H7 (cell line): ENCODE measurements at regions not wholly inside any gene's neighbourhood (a gene's known extent, or its start where the extent isn't known, plus 50 kb on each side); places are given as distances from the start of the nearest gene placed in this dataset.
"Not testable (repeated sequence)": the region's sequence is repeated elsewhere in the genome, so short reads cannot be mapped to it uniquely, and the experiment has no call there.

Source experiments
- DNase-seq: peaks from one replicate; pipeline ENCODE4 v3.0.0; 2012
- H3K27me3 ChIP-seq: 2 replicates; pipeline ENCODE4 v1.6.0; 2011; ENCODE audit warnings: mild to moderate bottlenecking, low read length; ENCODE audit not compliant: control insufficient read depth, insufficient read depth
- H3K36me3 ChIP-seq: replicated peaks from 2 replicates; pipeline ENCODE4 v1.5.1; 2011; ENCODE audit warnings: low read length; ENCODE audit not compliant: control insufficient read depth, insufficient read depth
- H3K4me3 ChIP-seq: 2 replicates; pipeline ENCODE4 v1.5.1; 2011; ENCODE audit warnings: low read depth, mild to moderate bottlenecking, control low read depth, low read length, moderate library complexity; ENCODE audit not compliant: insufficient read depth

DNA sequence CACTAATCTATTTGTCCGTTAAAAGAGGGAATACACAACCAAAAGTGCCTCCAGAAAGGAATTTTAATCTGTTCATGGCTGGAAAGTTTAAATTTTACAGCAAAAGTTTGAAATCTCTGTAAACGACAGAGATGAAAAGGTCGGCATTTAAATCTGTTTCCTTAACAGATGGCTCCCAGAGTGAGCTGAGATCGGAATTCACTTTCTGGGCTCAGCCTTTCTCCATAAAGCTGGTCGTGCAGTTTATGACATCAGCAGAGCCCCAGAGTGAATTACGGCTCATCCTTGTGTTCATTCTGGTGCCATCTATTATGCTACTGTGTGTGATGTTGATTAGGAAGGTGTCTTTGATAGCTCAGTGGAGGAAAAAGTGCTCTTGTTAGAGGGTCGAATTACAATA lies 117.6 kb upstream of the ZFP64 start:
- DNase-seq, result no peak
- H3K4me3 ChIP-seq, result no peak overlapping the region
- H3K27me3 ChIP-seq, result peaks cover 5% of the 10 kb centered on the region
- H3K36me3 ChIP-seq, result no peaks in the 10 kb centered on the region

DNA sequence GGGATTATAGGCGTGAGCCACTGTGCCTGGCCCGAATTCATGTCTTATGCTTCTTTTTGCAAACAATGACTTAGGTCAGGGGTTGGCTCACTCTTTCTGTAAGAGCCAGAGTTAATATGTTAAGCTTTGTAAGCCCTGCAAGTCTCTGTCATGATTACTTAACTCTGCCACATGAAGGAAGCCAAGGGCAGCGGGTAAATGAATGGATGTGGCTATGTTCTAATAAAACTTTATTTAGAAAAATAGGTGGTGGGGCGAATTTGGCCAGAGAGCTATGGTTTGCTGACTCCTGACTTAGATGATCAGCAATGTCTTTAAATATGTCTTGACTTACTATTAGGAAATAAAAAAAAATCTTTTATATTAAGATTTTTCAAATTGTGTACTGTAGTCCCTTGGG lies 114.9 kb upstream of the ZFP64 start:
- no peak overlapping the region for H3K4me3 ChIP-seq
- DNase-seq, result no peak
- H3K36me3 ChIP-seq, result no peaks in the 10 kb centered on the region
- H3K27me3 ChIP-seq, result peaks cover 5% of the 10 kb centered on the region

DNA sequence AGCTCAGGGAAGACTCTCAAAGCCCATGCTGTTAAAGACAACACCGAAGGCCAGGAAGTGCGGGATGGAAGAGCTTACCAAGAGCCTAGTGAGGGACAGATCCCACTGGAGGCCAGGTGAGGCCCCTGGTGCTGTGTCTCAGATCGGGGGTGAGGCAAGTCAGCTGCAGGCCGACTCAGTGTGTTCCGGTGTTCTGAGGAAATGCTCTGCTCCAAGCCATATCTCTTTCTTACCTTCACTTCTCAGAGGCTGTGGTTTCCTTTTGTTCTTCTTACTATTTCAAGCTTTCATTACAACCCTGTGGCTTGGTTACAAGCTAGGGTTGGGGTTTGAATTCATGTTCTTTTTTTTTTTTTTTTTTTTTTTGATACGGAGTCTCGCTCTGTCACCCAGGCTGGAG lies 114.3 kb upstream of the ZFP64 start:
- DNase-seq, result no peak
- no peaks in the 10 kb centered on the region for H3K36me3 ChIP-seq
- H3K27me3 ChIP-seq, result peaks cover 3% of the 10 kb centered on the region
- no peak overlapping the region for H3K4me3 ChIP-seq

DNA sequence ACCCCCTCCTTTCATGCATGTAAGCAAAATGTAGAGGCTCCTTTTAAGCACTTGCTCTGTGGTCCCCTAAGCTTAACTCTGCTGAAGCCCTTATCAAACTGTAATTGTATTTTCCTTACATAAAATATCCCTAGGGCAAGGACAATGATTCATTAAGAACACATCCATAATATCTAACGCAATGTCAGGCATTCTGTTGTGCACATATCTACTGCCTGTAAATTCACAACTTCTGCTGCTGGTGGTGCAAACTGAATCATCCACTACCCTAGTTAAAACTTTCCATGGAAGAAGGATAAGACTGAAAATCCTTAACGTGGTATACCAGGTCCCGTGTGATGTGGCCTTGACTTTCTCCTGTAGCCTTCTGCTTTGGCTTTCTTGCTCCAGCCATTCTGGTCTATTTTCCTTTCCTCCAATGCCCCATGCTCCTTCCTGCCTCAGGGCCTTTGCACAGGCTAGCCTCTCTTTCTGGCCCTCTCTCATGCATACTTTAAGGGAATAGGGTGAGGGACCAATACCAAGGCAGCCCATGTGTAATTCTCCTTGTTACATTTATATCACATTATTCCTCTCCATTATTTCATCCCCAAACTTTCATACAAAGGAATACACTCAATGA lies 113.6 kb upstream of the ZFP64 start:
- Histone ChIP-seq H3K36me3 (no peaks in the 10 kb centered on the region), H3K27me3 (no peaks in the 10 kb centered on the region), H3K4me3 (no peak overlapping the region)
- no peak for DNase-seq

DNA sequence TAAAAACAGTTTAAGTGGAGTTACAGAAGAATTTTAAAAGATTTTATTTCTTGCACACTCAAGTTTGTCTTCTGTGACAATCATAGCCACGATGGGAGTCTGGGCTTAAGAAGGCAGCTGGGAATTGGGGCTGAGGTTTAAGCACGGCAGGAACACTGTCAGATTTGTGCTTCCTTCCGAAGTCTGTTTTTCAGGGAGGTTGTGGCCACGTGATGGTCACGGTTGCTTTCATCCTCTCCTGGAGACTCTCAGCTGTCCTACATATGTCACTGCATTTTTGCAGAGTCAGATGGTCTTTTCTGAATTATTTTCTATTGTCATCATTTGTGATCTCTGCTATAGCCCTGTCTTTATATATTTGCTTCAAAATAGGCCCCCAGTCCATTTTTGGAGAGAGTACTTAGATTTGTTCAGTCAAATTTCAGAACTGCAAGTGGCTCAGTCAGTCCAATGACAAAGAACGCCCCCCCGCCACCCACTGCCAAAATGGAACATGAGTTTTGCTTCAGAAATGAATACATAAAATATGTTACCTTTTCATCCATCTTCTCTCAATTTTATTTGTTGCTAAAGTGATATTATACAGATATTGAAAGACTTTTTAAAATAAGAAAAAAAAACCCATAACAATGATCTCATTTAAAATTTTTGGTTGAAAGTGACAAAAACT lies 111.8 kb upstream of the ZFP64 start:
- no peaks in the 10 kb centered on the region for H3K27me3 ChIP-seq
- H3K4me3 ChIP-seq, result no peak overlapping the region
- H3K36me3 ChIP-seq, result no peaks in the 10 kb centered on the region
- no peak for DNase-seq

DNA sequence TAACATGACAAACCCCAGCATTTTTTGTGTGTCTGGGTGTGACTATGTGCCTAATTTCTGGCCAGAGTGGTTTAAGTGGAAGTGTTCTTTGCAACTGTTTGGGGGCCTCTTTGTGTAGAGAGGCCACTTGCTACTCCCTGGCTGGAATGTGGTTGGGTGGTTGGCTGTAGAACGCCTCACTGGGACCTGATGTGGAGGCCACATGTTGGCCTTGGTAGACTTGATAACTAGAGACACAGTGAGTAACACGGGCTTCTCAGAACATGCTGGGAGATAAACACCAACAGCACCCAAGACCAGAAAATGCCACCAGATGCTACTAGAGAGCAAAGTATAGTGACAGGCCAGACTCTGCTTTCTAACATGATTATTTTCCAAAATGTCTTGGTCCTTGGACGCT lies 111.2 kb upstream of the ZFP64 start:
- H3K27me3 ChIP-seq, result no peaks in the 10 kb centered on the region
- DNase-seq, result no peak
- no peak overlapping the region for H3K4me3 ChIP-seq
- H3K36me3 ChIP-seq, result no peaks in the 10 kb centered on the region

DNA sequence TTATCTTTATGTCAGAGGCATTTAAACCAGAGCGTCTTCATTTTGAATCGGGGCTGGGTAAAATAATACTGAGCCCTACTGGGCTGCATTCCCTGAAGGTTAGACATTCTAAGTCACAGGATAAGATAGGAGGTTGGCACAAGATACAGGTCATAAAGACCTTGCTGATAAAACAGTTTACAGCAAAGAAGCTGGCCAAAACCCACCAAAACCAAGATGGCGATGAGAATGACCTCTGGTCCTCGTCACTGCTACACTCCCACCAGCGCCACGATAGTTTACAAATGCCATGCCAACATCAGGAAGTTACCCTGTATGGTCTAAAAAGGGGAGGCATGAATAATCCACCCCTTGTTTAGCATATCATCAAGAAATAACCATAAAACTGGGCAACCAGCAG lies 110.5 kb upstream of the ZFP64 start:
- DNase-seq, H3K27me3 ChIP-seq, H3K4me3 ChIP-seq, H3K36me3 ChIP-seq: not testable (repeated sequence)

DNA sequence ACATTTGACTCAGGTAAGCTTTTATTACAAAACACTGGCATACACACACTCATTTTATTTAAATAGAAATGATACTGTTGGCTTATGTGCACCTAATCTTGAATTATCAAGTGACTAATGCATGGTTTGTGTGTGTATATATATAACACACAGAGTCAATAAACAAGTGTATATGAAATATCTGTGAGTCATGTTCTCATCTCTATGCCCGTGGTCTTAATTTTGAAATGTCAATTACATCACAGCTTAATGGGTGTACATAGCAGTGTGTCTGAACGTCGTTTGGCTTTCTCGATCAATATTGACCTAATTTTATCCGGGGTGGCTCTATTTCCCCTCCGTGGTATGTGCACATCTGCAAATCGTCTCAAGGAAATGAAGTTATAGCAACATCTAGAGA lies 104.0 kb upstream of the ZFP64 start:
- no peaks in the 10 kb centered on the region for H3K27me3 ChIP-seq
- H3K36me3 ChIP-seq, result no peaks in the 10 kb centered on the region
- DNase-seq, result no peak
- H3K4me3 ChIP-seq, result no peak overlapping the region

DNA sequence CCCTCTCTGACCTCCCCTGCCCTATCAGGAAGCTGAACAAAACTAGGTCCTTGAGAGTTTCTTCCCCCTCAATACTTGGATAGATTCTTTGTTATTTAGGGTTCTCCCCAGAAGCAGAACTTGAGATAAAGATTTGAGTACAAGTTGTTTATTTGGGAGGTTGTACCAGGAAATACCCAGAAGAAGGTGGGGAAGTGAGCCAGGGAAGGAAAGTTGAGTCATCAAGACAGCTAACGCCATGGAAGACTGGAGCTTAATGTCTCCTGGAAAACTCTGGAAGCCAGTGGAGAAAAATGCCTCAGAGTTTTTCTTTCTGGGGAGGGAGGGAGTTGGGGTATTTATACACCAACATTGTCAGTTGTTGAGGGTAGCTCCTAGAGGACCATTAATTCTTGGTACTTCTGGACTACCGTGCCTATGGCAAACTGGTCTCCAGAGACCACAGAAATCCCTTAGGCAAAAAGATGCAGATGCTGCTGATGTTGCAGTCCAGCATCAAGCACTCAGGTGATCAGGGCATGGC lies 102.6 kb upstream of the ZFP64 start:
- DNase-seq, result no peak
- no peaks in the 10 kb centered on the region for H3K36me3 ChIP-seq
- H3K27me3 ChIP-seq, result no peaks in the 10 kb centered on the region
- H3K4me3 ChIP-seq, result no peak overlapping the region

DNA sequence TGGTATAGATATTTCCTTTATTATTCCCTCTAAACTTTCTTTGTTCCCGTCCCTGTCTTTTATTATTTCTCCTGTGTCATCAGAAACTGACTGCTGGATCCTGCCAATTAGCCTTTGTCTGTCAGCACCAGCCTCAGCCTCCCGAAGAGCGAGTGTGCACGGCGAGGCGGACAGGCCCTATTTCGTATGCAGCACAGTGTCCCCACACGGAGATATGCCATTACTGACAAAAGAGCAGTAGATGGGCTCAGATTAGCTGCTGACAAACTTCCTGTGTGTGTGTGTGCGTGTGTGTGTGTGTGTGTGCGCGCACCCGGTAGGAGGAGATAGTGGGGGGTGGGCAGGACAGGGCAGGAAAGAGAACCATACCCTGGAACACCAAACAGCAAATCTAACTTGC lies 99.5 kb upstream of the ZFP64 start:
- no peak for DNase-seq

DNA sequence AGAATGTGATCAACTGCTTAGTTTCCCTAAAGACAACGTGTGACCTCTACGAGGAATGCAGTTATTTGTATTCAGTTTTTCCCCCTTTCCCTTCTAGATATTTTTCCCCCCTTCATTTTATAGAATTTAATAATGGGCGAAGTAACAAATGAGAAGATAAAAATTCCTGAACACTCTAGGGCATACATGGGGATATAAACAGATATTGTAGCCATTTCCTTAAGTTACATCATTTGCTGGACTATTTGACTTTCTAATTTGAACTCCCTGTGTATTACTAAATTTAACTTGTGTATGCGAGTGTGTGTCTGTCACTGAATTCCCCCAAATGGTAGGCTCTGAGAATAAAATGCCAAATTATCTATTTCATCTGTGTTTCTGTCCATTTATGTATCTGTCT lies 99.0 kb upstream of the ZFP64 start:
- Histone ChIP-seq H3K4me3 (no peak overlapping the region), H3K36me3 (no peaks in the 10 kb centered on the region), H3K27me3 (no peaks in the 10 kb centered on the region)
- DNase-seq, result no peak

More for the DNA sequence above, 99.5 kb upstream of the ZFP64 start:
- Histone ChIP-seq H3K27me3 (no peaks in the 10 kb centered on the region), H3K36me3 (no peaks in the 10 kb centered on the region), H3K4me3 (no peak overlapping the region)

DNA sequence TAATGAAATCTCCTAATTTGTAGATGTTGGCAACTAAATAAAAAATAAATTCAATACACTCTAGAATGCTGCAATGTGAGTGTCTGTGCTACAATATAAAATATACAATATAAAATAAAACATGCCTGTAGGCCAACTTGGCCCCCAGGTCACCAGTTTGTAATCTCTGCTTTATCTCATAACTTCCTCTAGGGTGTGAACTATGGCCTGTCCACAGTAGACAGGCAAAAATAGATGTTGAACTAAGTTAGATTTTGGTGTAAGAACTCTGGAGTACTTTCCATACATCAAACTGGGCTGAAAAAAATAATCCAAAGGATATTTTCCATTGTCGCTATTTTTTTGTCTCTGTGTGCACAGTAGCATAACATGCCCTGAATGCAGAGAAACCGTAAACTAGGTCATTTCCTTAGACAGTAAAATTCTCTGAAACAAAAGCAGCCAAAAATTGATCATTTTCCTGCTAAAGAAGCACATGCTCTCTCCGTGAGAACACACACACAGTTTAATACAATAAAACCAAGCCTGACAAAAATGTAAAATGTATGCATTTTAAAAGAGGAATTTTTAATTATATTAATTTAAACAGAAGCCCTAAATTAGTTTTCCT lies 98.5 kb upstream of the ZFP64 start:
- Histone ChIP-seq H3K27me3 (no peaks in the 10 kb centered on the region), H3K4me3 (no peak overlapping the region), H3K36me3 (no peaks in the 10 kb centered on the region)
- no peak for DNase-seq

DNA sequence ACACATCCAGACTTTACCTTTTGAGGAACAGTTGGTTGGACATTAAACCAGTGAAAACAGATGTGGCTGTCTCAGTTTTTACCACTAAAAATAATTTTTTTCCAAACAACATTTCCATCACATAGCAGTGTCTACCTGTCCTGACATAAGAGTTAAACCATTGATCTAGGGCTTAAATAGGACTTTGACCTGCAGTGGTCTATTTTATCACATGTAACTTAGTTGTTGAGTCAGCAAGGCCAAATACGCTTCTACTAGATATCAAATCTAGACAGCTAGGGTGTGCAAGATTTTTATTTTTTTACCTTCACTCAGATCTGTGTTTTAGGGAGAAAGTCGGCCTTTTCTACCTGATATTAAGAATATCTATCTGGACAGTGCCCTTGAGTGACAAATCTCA lies 88.8 kb upstream of the ZFP64 start:
- no peak for DNase-seq
- Histone ChIP-seq H3K36me3 (no peaks in the 10 kb centered on the region), H3K4me3 (no peak overlapping the region), H3K27me3 (no peaks in the 10 kb centered on the region)

DNA sequence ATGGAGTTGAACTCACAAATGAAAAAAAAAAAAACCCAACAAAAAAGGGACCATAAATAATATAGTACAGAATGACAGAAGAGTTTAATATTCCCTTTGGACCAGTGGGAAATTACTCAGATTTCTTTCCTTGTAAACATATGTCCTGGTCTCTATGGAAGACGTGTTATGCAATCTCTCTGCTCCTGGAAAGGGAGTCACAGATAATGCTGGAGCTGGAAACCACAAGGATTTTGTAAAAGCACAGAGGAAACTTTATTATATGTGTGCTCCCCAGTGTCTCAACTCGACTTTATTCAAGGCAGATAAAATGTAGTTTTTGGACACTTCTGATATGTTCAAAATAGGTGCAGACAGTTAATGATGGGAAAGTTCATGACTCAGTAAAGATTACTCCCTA lies 88.1 kb upstream of the ZFP64 start:
- no peak for DNase-seq
- no peak overlapping the region for H3K4me3 ChIP-seq
- no peaks in the 10 kb centered on the region for H3K27me3 ChIP-seq
- no peaks in the 10 kb centered on the region for H3K36me3 ChIP-seq

DNA sequence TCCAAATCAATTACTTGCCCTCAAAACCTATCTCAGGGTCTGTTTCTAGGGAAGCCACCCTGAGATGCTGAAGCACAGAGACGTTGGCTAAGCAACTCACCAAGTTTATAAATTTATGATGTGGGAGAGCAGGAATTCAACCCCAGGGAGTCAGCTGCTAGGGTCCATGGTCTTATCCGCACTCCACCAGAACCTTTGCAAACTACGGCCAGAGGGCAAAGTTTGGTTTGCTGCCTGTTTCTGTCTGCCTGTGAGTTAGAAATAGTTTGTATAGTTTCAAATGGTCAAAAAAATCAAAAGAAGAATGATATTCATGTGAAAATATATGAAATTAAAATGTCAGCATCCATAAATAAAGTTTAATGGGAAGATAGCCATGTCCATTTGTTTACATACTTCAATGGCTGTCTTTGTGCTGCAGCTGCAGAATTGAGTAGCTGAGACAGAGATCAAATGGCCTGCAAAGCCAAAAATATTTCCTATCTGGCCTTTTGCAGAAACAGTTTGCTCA lies 83.7 kb upstream of the ZFP64 start:
- no peaks in the 10 kb centered on the region for H3K36me3 ChIP-seq

More for the DNA sequence above, 83.7 kb upstream of the ZFP64 start:
- Histone ChIP-seq H3K27me3 (no peaks in the 10 kb centered on the region), H3K4me3 (no peak overlapping the region)
- no peak for DNase-seq
